Transverse colon (tissue), 4 donors: ENCODE measurements at regions not wholly inside any gene's neighbourhood (a gene's known extent, or its start where the extent isn't known, plus 50 kb on each side); places are given as distances from the start of the nearest gene placed in this dataset.

Source experiments
- POLR2AphosphoS5 ChIP-seq, 3 donors: sonication (generic); formaldehyde crosslinking; IDR thresholded peaks; one replicate each; pipeline ENCODE4 v1.6.1; 2016; ENCODE audit warnings: antibody characterized with exemption in 3 of 3
- TF ChIP-seq, protein P1 (sequence below), 5 experiments: fragments of 200-600 bp in 3 of 5; fragments of 450-650 bp in 2 of 5; sonication (generic) in 3 of 5; IDR thresholded peaks; 1 replicate in 2 of 5; 2 replicates in 3 of 5; pipeline ENCODE4 v1.5.1; 2016 to 2017; ENCODE audit warnings: antibody characterized with exemption in 5 of 5, inconsistent platforms in 3 of 5, mild to moderate bottlenecking in 2 of 5, moderate library complexity in 1 of 5

- peak in 1 of 3 donors; percentile 30 for TF ChIP-seq POLR2AphosphoS5 (IDR thresholded peaks at IDR 0.05)
- TF ChIP-seq, protein P1, sequence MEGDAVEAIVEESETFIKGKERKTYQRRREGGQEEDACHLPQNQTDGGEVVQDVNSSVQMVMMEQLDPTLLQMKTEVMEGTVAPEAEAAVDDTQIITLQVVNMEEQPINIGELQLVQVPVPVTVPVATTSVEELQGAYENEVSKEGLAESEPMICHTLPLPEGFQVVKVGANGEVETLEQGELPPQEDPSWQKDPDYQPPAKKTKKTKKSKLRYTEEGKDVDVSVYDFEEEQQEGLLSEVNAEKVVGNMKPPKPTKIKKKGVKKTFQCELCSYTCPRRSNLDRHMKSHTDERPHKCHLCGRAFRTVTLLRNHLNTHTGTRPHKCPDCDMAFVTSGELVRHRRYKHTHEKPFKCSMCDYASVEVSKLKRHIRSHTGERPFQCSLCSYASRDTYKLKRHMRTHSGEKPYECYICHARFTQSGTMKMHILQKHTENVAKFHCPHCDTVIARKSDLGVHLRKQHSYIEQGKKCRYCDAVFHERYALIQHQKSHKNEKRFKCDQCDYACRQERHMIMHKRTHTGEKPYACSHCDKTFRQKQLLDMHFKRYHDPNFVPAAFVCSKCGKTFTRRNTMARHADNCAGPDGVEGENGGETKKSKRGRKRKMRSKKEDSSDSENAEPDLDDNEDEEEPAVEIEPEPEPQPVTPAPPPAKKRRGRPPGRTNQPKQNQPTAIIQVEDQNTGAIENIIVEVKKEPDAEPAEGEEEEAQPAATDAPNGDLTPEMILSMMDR (IDR thresholded peaks at IDR 0.05) = no peak
Observed at GRCh38 chr10:32131388-32131787, 75.2 kb upstream of the KIF5B start.
